Liver (tissue), 8 donors: ENCODE measurements at regions not wholly inside any gene's neighbourhood (a gene's known extent, or its start where the extent isn't known, plus 50 kb on each side); places are given as distances from the start of the nearest gene placed in this dataset.

Experiments used
- DNase-seq: peaks from one replicate; pipeline ENCODE4 v3.0.0-alpha.2; 2017; ENCODE audit warnings: low spot score
- H3K27ac ChIP-seq, 2 donors: one replicate each; pipeline ENCODE4 v1.7.0; 2013; ENCODE audit warnings: inconsistent platforms in 2 of 2, low read length in 2 of 2, control low read depth in 1 of 2, low read depth in 1 of 2, mild to moderate bottlenecking in 1 of 2
- H3K27me3 ChIP-seq, 4 donors: one replicate each; pipeline versions ENCODE4 v1.6.1 to v1.7.0; 2013; ENCODE audit warnings: low read length in 3 of 4, inconsistent platforms in 1 of 4, mild to moderate bottlenecking in 1 of 4, moderate library complexity in 1 of 4; ENCODE audit not compliant: control insufficient read depth in 4 of 4, insufficient read depth in 4 of 4
- H3K36me3 ChIP-seq, 4 donors: one replicate each; pipeline versions ENCODE4 v1.6.1 to v1.7.0; 2013; ENCODE audit warnings: low read length in 3 of 4, mild to moderate bottlenecking in 3 of 4, low read depth in 1 of 4, moderate library complexity in 1 of 4; ENCODE audit not compliant: control insufficient read depth in 4 of 4, insufficient read depth in 3 of 4
- H3K4me1 ChIP-seq, 4 donors: one replicate each; pipeline versions ENCODE4 v1.6.1 to v1.7.0; 2013; ENCODE audit warnings: low read length in 3 of 4, mild to moderate bottlenecking in 3 of 4, moderate library complexity in 1 of 4; ENCODE audit not compliant: control insufficient read depth in 4 of 4, insufficient read depth in 4 of 4
- H3K4me3 ChIP-seq, 3 donors: one replicate each; pipeline versions ENCODE4 v1.6.1 to v1.7.0; 2013; ENCODE audit warnings: low read length in 3 of 3, control low read depth in 1 of 3, low read depth in 1 of 3, mild to moderate bottlenecking in 1 of 3
- H3K9ac ChIP-seq, 2 donors: one replicate each; pipeline ENCODE4 v1.7.0; 2013; ENCODE audit warnings: low read length in 2 of 2, mild to moderate bottlenecking in 2 of 2, moderate library complexity in 2 of 2, control low read depth in 1 of 2, low read depth in 1 of 2
- H3K9me3 ChIP-seq, 4 donors: one replicate each; pipeline versions ENCODE4 v1.6.1 to v1.7.0; 2013; ENCODE audit warnings: low read length in 3 of 4; ENCODE audit not compliant: control insufficient read depth in 4 of 4
- EGR1 ChIP-seq, 2 donors: IDR thresholded peaks; 2 replicates each; pipeline ENCODE4 v1.6.1; 2016 to 2018; ENCODE audit warnings: antibody characterized with exemption in 2 of 2, low read depth in 2 of 2
- FOXA2 ChIP-seq: IDR thresholded peaks from 2 replicates; pipeline ENCODE4 v1.6.1; 2016; ENCODE audit warnings: antibody characterized with exemption
- GABPA ChIP-seq, 2 donors: IDR thresholded peaks in 1 of 2; conservative IDR thresholded peaks in 1 of 2; 2 replicates each; pipeline ENCODE4 v1.6.1; 2016; ENCODE audit warnings: antibody characterized with exemption in 2 of 2, mild to moderate bottlenecking in 1 of 2, moderate library complexity in 1 of 2
- HNF4A ChIP-seq, 2 donors: conservative IDR thresholded peaks; 2 replicates each; pipeline ENCODE4 v1.6.1; 2016; ENCODE audit warnings: antibody characterized with exemption in 2 of 2, mild to moderate bottlenecking in 2 of 2
- JUND ChIP-seq, 2 donors: IDR thresholded peaks; 2 replicates each; pipeline ENCODE4 v1.6.1; 2016; ENCODE audit warnings: antibody characterized with exemption in 2 of 2
- NR2F2 ChIP-seq: IDR thresholded peaks from 2 replicates; pipeline ENCODE4 v1.6.1; 2016; ENCODE audit warnings: antibody characterized with exemption
- RAD21 ChIP-seq, 2 donors: IDR thresholded peaks; 2 replicates each; pipeline ENCODE4 v1.6.1; 2016; ENCODE audit warnings: antibody characterized with exemption in 2 of 2, mild to moderate bottlenecking in 2 of 2
- RXRA ChIP-seq, 2 donors: IDR thresholded peaks; 2 replicates each; pipeline ENCODE4 v1.6.1; 2017 to 2018; ENCODE audit warnings: antibody characterized with exemption in 2 of 2, mild to moderate bottlenecking in 1 of 2
- SP1 ChIP-seq: IDR thresholded peaks from 2 replicates; pipeline ENCODE4 v1.6.1; 2018; ENCODE audit warnings: antibody characterized with exemption, mild to moderate bottlenecking
- YY1 ChIP-seq: IDR thresholded peaks from 2 replicates; pipeline ENCODE4 v1.6.1; 2016; ENCODE audit warnings: antibody characterized with exemption, mild to moderate bottlenecking
- ZBTB33 ChIP-seq: IDR thresholded peaks from 2 replicates; pipeline ENCODE4 v1.6.1; 2016; ENCODE audit warnings: antibody characterized with exemption
- WGBS: extraction: QIAGEN DNeasy Blood & Tissue Kit; methylation state at CpG from one replicate; pipeline ENCODE4 v1.1.7; 2013; 5-methylcytosine and 5-hydroxymethylcytosine counted together
- TF ChIP-seq, protein P1 (sequence below): IDR thresholded peaks from 2 replicates; pipeline ENCODE4 v1.6.1; 2016; ENCODE audit warnings: antibody characterized with exemption
- TF ChIP-seq, protein P2 (sequence below): fragments of 150-350 bp; IDR thresholded peaks from 2 replicates; pipeline ENCODE4 v1.5.1; 2017; ENCODE audit warnings: improper control_type of control experiment, low read depth, low read length; ENCODE audit not compliant: missing input control
- TF ChIP-seq, protein P3 (sequence below): IDR thresholded peaks from 2 replicates; pipeline ENCODE4 v1.6.1; 2016; ENCODE audit warnings: antibody characterized with exemption, mild to moderate bottlenecking
- donor health status: healthy.
- donor health status: healthy.
- donor health status: healthy.
- donor health status: healthy.
- donor health status: healthy.

DNA sequence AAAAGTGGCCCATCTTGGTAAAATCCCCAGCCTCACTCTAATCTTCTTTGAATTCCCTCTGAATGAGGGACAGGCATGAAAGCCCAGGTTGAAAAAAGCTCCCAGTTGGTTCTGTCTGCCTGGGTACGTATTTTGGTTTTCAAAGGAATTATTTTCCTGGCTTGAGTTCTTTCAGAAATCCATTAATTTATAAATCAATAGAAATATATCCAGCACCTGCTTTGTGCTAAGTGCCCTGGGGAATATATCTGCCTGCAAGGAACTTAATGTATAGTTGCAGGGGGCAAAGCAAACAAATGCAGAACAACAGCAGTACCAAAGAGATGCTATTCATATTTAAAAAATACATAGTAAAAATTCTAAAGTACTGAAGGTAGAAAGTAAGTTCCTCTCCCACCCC is 362.7 kb downstream of the REEP3 start:
- no peaks in the 10 kb centered on the region for H3K36me3 ChIP-seq
- peaks cover 0 to 3% (median 0%) of the 10 kb centered on the region in 4 donors for H3K4me1 ChIP-seq
- no peak overlapping the region for H3K27ac ChIP-seq
- H3K9ac ChIP-seq = no peak overlapping the region
- H3K27me3 ChIP-seq = no peaks in the 10 kb centered on the region
- no peaks in the 10 kb centered on the region for H3K9me3 ChIP-seq
- TF ChIP-seq, protein P1, sequence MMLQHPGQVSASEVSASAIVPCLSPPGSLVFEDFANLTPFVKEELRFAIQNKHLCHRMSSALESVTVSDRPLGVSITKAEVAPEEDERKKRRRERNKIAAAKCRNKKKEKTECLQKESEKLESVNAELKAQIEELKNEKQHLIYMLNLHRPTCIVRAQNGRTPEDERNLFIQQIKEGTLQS = no peak
- TF ChIP-seq EGR1 (IDR thresholded peaks at IDR 0.05; ENCODE audit: low read depth in 2 of 2) = no peak
- no peak overlapping the region for H3K4me3 ChIP-seq
- no peak for DNase-seq
- 88% methylated on average over 1 of the region's 1 CpG for WGBS

GRCh38 chr10:63884426-63884825 is 363.2 kb downstream of the REEP3 start:
- Histone ChIP-seq H3K36me3 (no peaks in the 10 kb centered on the region), H3K27ac (no peak overlapping the region), H3K4me1 (peaks cover 0 to 3% (median 0%) of the 10 kb centered on the region in 4 donors), H3K9me3 (no peaks in the 10 kb centered on the region), H3K4me3 (no peak overlapping the region), H3K27me3 (no peaks in the 10 kb centered on the region), H3K9ac (no peak overlapping the region)
- no peak for DNase-seq
- TF ChIP-seq HNF4A (conservative IDR thresholded peaks at IDR 0.05) = no peak
- TF ChIP-seq, protein P2, sequence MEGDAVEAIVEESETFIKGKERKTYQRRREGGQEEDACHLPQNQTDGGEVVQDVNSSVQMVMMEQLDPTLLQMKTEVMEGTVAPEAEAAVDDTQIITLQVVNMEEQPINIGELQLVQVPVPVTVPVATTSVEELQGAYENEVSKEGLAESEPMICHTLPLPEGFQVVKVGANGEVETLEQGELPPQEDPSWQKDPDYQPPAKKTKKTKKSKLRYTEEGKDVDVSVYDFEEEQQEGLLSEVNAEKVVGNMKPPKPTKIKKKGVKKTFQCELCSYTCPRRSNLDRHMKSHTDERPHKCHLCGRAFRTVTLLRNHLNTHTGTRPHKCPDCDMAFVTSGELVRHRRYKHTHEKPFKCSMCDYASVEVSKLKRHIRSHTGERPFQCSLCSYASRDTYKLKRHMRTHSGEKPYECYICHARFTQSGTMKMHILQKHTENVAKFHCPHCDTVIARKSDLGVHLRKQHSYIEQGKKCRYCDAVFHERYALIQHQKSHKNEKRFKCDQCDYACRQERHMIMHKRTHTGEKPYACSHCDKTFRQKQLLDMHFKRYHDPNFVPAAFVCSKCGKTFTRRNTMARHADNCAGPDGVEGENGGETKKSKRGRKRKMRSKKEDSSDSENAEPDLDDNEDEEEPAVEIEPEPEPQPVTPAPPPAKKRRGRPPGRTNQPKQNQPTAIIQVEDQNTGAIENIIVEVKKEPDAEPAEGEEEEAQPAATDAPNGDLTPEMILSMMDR = no peak
- no peak for TF ChIP-seq JUND (IDR thresholded peaks at IDR 0.05)
- TF ChIP-seq ZBTB33 = no peak
- no peak for TF ChIP-seq GABPA (IDR thresholded peaks at IDR 0.05 in 1 of 2, conservative IDR thresholded peaks at IDR 0.05 in 1 of 2)
- no peak for TF ChIP-seq FOXA2
- no peak for TF ChIP-seq EGR1 (IDR thresholded peaks at IDR 0.05; ENCODE audit: low read depth in 2 of 2)
- no peak for TF ChIP-seq RAD21 (IDR thresholded peaks at IDR 0.05)
- no peak for TF ChIP-seq SP1
- no peak for TF ChIP-seq YY1
- WGBS = 82% methylated on average over 2 of the region's 2 CpGs

- Histone ChIP-seq H3K4me3 (no peak overlapping the region), H3K9ac (no peak overlapping the region), H3K4me1 (peaks cover 0 to 3% (median 0%) of the 10 kb centered on the region in 4 donors), H3K27ac (no peak overlapping the region), H3K9me3 (no peaks in the 10 kb centered on the region), H3K27me3 (no peaks in the 10 kb centered on the region), H3K36me3 (no peaks in the 10 kb centered on the region)
- DNase-seq = no peak
- no peak for TF ChIP-seq RXRA (IDR thresholded peaks at IDR 0.05)
- TF ChIP-seq ZBTB33 = no peak
- TF ChIP-seq GABPA (IDR thresholded peaks at IDR 0.05 in 1 of 2, conservative IDR thresholded peaks at IDR 0.05 in 1 of 2) = no peak
- no peak for TF ChIP-seq HNF4A (conservative IDR thresholded peaks at IDR 0.05)
- TF ChIP-seq, protein P2 = no peak
- TF ChIP-seq, protein P1 = no peak
- TF ChIP-seq FOXA2 = no peak
- TF ChIP-seq EGR1 (IDR thresholded peaks at IDR 0.05; ENCODE audit: low read depth in 2 of 2) = no peak
- no peak for TF ChIP-seq NR2F2
- TF ChIP-seq YY1 = no peak
- TF ChIP-seq, protein P3, sequence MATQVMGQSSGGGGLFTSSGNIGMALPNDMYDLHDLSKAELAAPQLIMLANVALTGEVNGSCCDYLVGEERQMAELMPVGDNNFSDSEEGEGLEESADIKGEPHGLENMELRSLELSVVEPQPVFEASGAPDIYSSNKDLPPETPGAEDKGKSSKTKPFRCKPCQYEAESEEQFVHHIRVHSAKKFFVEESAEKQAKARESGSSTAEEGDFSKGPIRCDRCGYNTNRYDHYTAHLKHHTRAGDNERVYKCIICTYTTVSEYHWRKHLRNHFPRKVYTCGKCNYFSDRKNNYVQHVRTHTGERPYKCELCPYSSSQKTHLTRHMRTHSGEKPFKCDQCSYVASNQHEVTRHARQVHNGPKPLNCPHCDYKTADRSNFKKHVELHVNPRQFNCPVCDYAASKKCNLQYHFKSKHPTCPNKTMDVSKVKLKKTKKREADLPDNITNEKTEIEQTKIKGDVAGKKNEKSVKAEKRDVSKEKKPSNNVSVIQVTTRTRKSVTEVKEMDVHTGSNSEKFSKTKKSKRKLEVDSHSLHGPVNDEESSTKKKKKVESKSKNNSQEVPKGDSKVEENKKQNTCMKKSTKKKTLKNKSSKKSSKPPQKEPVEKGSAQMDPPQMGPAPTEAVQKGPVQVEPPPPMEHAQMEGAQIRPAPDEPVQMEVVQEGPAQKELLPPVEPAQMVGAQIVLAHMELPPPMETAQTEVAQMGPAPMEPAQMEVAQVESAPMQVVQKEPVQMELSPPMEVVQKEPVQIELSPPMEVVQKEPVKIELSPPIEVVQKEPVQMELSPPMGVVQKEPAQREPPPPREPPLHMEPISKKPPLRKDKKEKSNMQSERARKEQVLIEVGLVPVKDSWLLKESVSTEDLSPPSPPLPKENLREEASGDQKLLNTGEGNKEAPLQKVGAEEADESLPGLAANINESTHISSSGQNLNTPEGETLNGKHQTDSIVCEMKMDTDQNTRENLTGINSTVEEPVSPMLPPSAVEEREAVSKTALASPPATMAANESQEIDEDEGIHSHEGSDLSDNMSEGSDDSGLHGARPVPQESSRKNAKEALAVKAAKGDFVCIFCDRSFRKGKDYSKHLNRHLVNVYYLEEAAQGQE = no peak
Observed at GRCh38 chr10:63885156-63885555, 364.0 kb downstream of the REEP3 start.
